K562 (cell line): ENCODE measurements at regions not wholly inside any gene's neighbourhood (a gene's known extent, or its start where the extent isn't known, plus 50 kb on each side); places are given as distances from the start of the nearest gene placed in this dataset.

Source experiments
- ARNT ChIP-seq, 2 experiments: fragments of 450-650 bp; IDR thresholded peaks; 2 replicates each; pipeline ENCODE4 v1.6.1; 2016; ENCODE audit warnings: mild to moderate bottlenecking in 1 of 2
- BMI1 ChIP-seq: fragments of 150-350 bp; IDR thresholded peaks from 2 replicates; pipeline ENCODE4 v1.6.1; 2014; ENCODE audit warnings: low read length
- CTCF ChIP-seq, 3 experiments: IDR thresholded peaks in 2 of 3; conservative IDR thresholded peaks in 1 of 3; 2 replicates each; pipeline ENCODE4 v1.5.1; 2011 to 2012; ENCODE audit warnings: low read length in 3 of 3, mild to moderate bottlenecking in 3 of 3, control low read depth in 2 of 3, improper control_type of control experiment in 1 of 3, inconsistent platforms in 1 of 3, low read depth in 1 of 3, mixed read lengths in 1 of 3, moderate library complexity in 1 of 3; ENCODE audit not compliant: insufficient read depth in 2 of 3
- ESRRA ChIP-seq: fragments of 450-650 bp; IDR thresholded peaks from 2 replicates; pipeline ENCODE4 v1.6.1; 2014; ENCODE audit warnings: low read depth, mild to moderate bottlenecking, moderate library complexity, borderline replicate concordance
- MXI1 ChIP-seq: IDR thresholded peaks from 2 replicates; pipeline ENCODE4 v1.6.1; 2011; ENCODE audit warnings: low read depth, mild to moderate bottlenecking, improper control_type of control experiment, low read length
- MYC ChIP-seq, 2 experiments: fragments of 250-450 bp in 1 of 2; sonication (Bioruptor Pico) in 1 of 2; IDR thresholded peaks; 2 replicates each; pipeline versions ENCODE4 v1.5.1 to v1.6.1; 2012 to 2021; ENCODE audit warnings: low read depth in 2 of 2, borderline replicate concordance in 1 of 2, improper control_type of control experiment in 1 of 2, low read length in 1 of 2, mild to moderate bottlenecking in 1 of 2, moderate library complexity in 1 of 2
- NCOA1 ChIP-seq: fragments of 450-650 bp; IDR thresholded peaks from 2 replicates; pipeline ENCODE4 v1.6.1; 2016; ENCODE audit warnings: low read depth
- NFIC ChIP-seq: fragments of 450-650 bp; IDR thresholded peaks from 2 replicates; pipeline ENCODE4 v1.6.1; 2017; ENCODE audit warnings: mild to moderate bottlenecking, inconsistent platforms
- POLR2A ChIP-seq: fragments of 450-650 bp; conservative IDR thresholded peaks from 2 replicates; pipeline ENCODE4 v1.6.1; 2016
- PRPF4 ChIP-seq: fragments of 200-400 bp; formaldehyde crosslinking; IDR thresholded peaks from one replicate; pipeline ENCODE4 v1.6.1; 2017; ENCODE audit warnings: low read length, low read depth, mild to moderate bottlenecking; ENCODE audit not compliant: insufficient read depth, poor library complexity, severe bottlenecking
- SAP30 ChIP-seq: fragments of 200-600 bp; sonication (generic); IDR thresholded peaks from 2 replicates; pipeline ENCODE4 v1.6.1; 2012; ENCODE audit warnings: borderline replicate concordance, low read depth, mild to moderate bottlenecking, moderate library complexity, low read length, control low read depth, inconsistent platforms; ENCODE audit not compliant: insufficient read depth, poor library complexity, severe bottlenecking
- STAT5B ChIP-seq: fragments of 250-450 bp; sonication (Bioruptor Pico); IDR thresholded peaks from 2 replicates; pipeline ENCODE4 v1.8.0; 2021; ENCODE audit warnings: mild to moderate bottlenecking, inconsistent platforms
- TAF9B ChIP-seq: fragments of 450-650 bp; IDR thresholded peaks from 2 replicates; pipeline ENCODE4 v1.6.1; 2018; ENCODE audit warnings: mild to moderate bottlenecking; ENCODE audit not compliant: partially characterized antibody
- ZNF75A ChIP-seq: fragments of 450-650 bp; formaldehyde crosslinking; IDR thresholded peaks from 2 replicates; pipeline ENCODE4 v1.4.0; 2020; ENCODE audit warnings: mild to moderate bottlenecking

- TF ChIP-seq ARNT (IDR thresholded peaks at IDR 0.05) (no peak), ZNF75A (CRISPR knock-in tag) (no peak), TAF9B (no peak), NCOA1 (no peak), BMI1 (no peak), NFIC (no peak), STAT5B (CRISPR knock-in tag) (no peak), MYC (IDR thresholded peaks at IDR 0.05; ENCODE audit: low read depth, low read length) (no peak), MYC (CRISPR knock-in tag; IDR thresholded peaks at IDR 0.05; ENCODE audit: borderline replicate concordance, low read depth) (no peak), MXI1 (no peak), PRPF4 (no peak), CTCF (IDR thresholded peaks at IDR 0.05 in 2 of 3, conservative IDR thresholded peaks at IDR 0.05 in 1 of 3; ENCODE audit: insufficient read depth in 2 of 3, low read depth in 1 of 3, low read length in 3 of 3) (no peak), SAP30 (no peak), POLR2A (no peak), ESRRA (no peak)
These were observed 461.9 kb downstream of the SPRY1 start for GRCh38 chr4:123858465-123858864.
